GM12878 (cell line): ENCODE measurements at regions not wholly inside any gene's neighbourhood (a gene's known extent, or its start where the extent isn't known, plus 50 kb on each side); places are given as distances from the start of the nearest gene placed in this dataset.

Experiments used
- ATAC-seq: fragments of 200-7000 bp; cut with Tn5 transposase; 3 replicates; pipeline ENCODE4 v1.9.1; 2020; ENCODE audit warnings: mild to moderate bottlenecking, moderate library complexity
- BruUV-seq: library from RNA; stranded (reverse); fragments of 400-500 nt; replicated peaks from 2 replicates; lab custom pipeline; 2021; lab: Mats Ljungman, UMichigan
- CTCF ChIA-PET: fragments of 300-600 bp; sonication (Branson Sonifier 250); formaldehyde crosslinking; extraction: SDS; loops from one replicate; lab custom pipeline; 2021; ENCODE audit warnings: inconsistent platforms; lab: Yijun Ruan, JAX
- POLR2A ChIA-PET: fragments of 350-600 bp; formaldehyde crosslinking; extraction: SDS; loops from one replicate; lab custom pipeline; 2021; ENCODE audit warnings: inconsistent platforms; lab: Charles Lee
- RAD21 ChIA-PET: fragments of 300-600 bp; sonication (Branson Sonifier 250); formaldehyde crosslinking; loops from one replicate; lab custom pipeline; 2023; ENCODE audit warnings: antibody characterized with exemption; ENCODE audit not compliant: unreplicated experiment; lab: Charles Lee
- SMC1A ChIA-PET: fragments of 300-600 bp; sonication (Branson Sonifier 250); formaldehyde crosslinking; loops from one replicate; lab custom pipeline; 2023; ENCODE audit not compliant: unreplicated experiment, uncharacterized antibody; lab: Charles Lee
- DNase-seq: peaks from one replicate; pipeline ENCODE4 v3.0.0-alpha.2; 2011; ENCODE audit warnings: low read depth, low spot score
- FAIRE-seq: peaks from 3 replicates; lab custom pipeline; 2011; peaks lifted over from hg19 to GRCh38; lab: Jason Lieb, UNC
- H2AFZ ChIP-seq: 2 replicates; pipeline ENCODE4 v1.6.0; 2011; ENCODE audit warnings: low read depth, low read length, control low read depth; ENCODE audit not compliant: control insufficient read depth
- H3K27ac ChIP-seq: 2 replicates; pipeline ENCODE4 v1.5.1; 2011; ENCODE audit warnings: control low read depth; ENCODE audit not compliant: control insufficient read depth, insufficient read depth
- H3K27me3 ChIP-seq, 2 experiments: replicated peaks in 1 of 2; 2 replicates each; pipeline versions ENCODE4 v1.6.0 to v1.6.1; 2011; ENCODE audit warnings: low read length in 1 of 2; ENCODE audit not compliant: control insufficient read depth in 2 of 2, insufficient read depth in 2 of 2
- H3K36me3 ChIP-seq, 2 experiments: 2 replicates each; pipeline ENCODE4 v1.5.1; 2011; ENCODE audit warnings: low read length in 1 of 2; ENCODE audit not compliant: control insufficient read depth in 2 of 2, insufficient read depth in 2 of 2
- H3K4me1 ChIP-seq: 2 replicates; pipeline ENCODE4 v1.6.1; 2011; ENCODE audit warnings: mild to moderate bottlenecking, low read length, moderate library complexity, mixed read lengths; ENCODE audit not compliant: control insufficient read depth, insufficient read depth
- H3K4me2 ChIP-seq: 2 replicates; pipeline ENCODE4 v1.6.0; 2011; ENCODE audit warnings: control low read depth; ENCODE audit not compliant: control insufficient read depth, insufficient read depth
- H3K4me3 ChIP-seq: fragments of 200-600 bp; sonication (generic); 2 replicates; pipeline ENCODE4 v1.5.1; 2016
- H3K79me2 ChIP-seq: 2 replicates; pipeline ENCODE4 v1.6.0; 2011; ENCODE audit warnings: low read length; ENCODE audit not compliant: control insufficient read depth, insufficient read depth
- H3K9ac ChIP-seq: 2 replicates; pipeline ENCODE4 v1.8.0; 2011; ENCODE audit warnings: low read length, control low read depth, mixed read lengths; ENCODE audit not compliant: control insufficient read depth, insufficient read depth
- H3K9me3 ChIP-seq: replicated peaks from 3 replicates; pipeline ENCODE4 v1.5.1; 2011; ENCODE audit warnings: mild to moderate bottlenecking, low read length; ENCODE audit not compliant: control insufficient read depth, insufficient read depth
- H4K20me1 ChIP-seq: 2 replicates; pipeline ENCODE4 v1.6.0; 2011; ENCODE audit not compliant: control insufficient read depth, insufficient read depth
- CREB1 ChIP-seq: IDR thresholded peaks from 2 replicates; pipeline ENCODE4 v1.6.1; 2012; ENCODE audit warnings: low read depth, mild to moderate bottlenecking, inconsistent platforms
- CREM ChIP-seq: IDR thresholded peaks from 2 replicates; pipeline ENCODE4 v1.6.1; 2014; ENCODE audit warnings: antibody characterized with exemption, low read depth
- EED ChIP-seq: sonication (generic); IDR thresholded peaks from 2 replicates; pipeline ENCODE4 v1.6.1; 2016; ENCODE audit warnings: antibody characterized with exemption, low read depth
- KDM1A ChIP-seq: fragments of 200-600 bp; sonication (generic); IDR thresholded peaks from 2 replicates; pipeline ENCODE4 v1.6.1; 2016; ENCODE audit warnings: borderline replicate concordance
- MEF2B ChIP-seq: fragments of 450-650 bp; IDR thresholded peaks from 2 replicates; pipeline ENCODE4 v1.6.1; 2018; ENCODE audit warnings: mild to moderate bottlenecking, moderate library complexity; ENCODE audit not compliant: partially characterized antibody, poor library complexity, severe bottlenecking
- RAD51 ChIP-seq: fragments of 450-650 bp; IDR thresholded peaks from 2 replicates; pipeline ENCODE4 v1.6.1; 2016; ENCODE audit warnings: moderate library complexity, mild to moderate bottlenecking, inconsistent platforms
- RBBP5 ChIP-seq: fragments of 200-600 bp; sonication (generic); conservative IDR thresholded peaks from 2 replicates; pipeline ENCODE4 v1.6.1; 2016
- SREBF1 ChIP-seq: IDR thresholded peaks from 2 replicates; pipeline ENCODE4 v1.6.1; 2012; ENCODE audit warnings: mild to moderate bottlenecking, low read length
- ZZZ3 ChIP-seq: IDR thresholded peaks from 2 replicates; pipeline ENCODE4 v1.6.1; 2011; ENCODE audit warnings: low read depth; ENCODE audit not compliant: control insufficient read depth, insufficient read length
- WGBS: methylation state at CpG from one replicate; pipeline ENCODE4 v1.1.6; 2016; ENCODE audit warnings: low lambda C conversion rate; ENCODE audit not compliant: insufficient replicate concordance, insufficient coverage; ENCODE audit errors: missing lambda C conversion rate; 5-methylcytosine and 5-hydroxymethylcytosine counted together
- in situ Hi-C: fragments of 300-500 bp; cut with MboI; formaldehyde crosslinking; loops from 9 replicates; pipeline ENCODE4 v1.14.3; 2018; ENCODE audit warnings: mixed read lengths
- intact Hi-C: fragments of 100-400 bp; cut with micrococcal nuclease; formaldehyde crosslinking; loops from one replicate; pipeline ENCODE4 v1.14.2; 2022; ENCODE audit not compliant: unreplicated experiment
- TF ChIP-seq, protein P1 (sequence below): fragments of 450-650 bp; IDR thresholded peaks from 2 replicates; pipeline ENCODE4 v1.6.1; 2017; ENCODE audit warnings: low read depth, mild to moderate bottlenecking, moderate library complexity
- TF ChIP-seq, protein P2 (sequence below): fragments of 450-650 bp; formaldehyde crosslinking; IDR thresholded peaks from 2 replicates; pipeline ENCODE4 v1.5.0; 2022; ENCODE audit warnings: mild to moderate bottlenecking, missing genetic modification characterization
- TF ChIP-seq, protein P3 (sequence below): IDR thresholded peaks from 2 replicates; pipeline ENCODE4 v1.6.1; 2011; ENCODE audit warnings: mild to moderate bottlenecking, low read depth, low read length, moderate library complexity; ENCODE audit not compliant: insufficient replicate concordance
- TF ChIP-seq, protein P4 (sequence below): fragments of 450-650 bp; IDR thresholded peaks from 2 replicates; pipeline ENCODE4 v1.6.1; 2017; ENCODE audit warnings: mild to moderate bottlenecking, moderate library complexity

DNA sequence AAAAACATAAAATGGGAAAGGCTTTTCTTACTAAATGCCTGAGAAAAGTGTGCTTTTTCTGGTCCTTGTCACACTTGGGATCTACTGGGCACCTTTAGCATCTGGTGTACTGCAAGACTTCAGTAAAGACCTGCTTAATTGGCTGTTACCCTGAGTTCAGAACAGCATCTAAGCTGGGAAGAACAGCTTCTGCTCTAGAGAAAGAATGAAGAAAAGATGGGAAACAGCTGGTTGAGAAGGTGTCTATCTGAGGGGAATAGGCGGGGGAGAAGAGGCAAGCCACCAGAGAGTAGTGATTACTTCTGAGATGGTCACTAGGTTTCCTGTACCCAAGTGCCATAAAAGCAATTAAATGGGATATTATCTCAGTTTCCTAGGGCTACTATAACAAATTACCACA is 128.2 kb upstream of the SPACA1 start (continued):
- TF ChIP-seq, protein P1, sequence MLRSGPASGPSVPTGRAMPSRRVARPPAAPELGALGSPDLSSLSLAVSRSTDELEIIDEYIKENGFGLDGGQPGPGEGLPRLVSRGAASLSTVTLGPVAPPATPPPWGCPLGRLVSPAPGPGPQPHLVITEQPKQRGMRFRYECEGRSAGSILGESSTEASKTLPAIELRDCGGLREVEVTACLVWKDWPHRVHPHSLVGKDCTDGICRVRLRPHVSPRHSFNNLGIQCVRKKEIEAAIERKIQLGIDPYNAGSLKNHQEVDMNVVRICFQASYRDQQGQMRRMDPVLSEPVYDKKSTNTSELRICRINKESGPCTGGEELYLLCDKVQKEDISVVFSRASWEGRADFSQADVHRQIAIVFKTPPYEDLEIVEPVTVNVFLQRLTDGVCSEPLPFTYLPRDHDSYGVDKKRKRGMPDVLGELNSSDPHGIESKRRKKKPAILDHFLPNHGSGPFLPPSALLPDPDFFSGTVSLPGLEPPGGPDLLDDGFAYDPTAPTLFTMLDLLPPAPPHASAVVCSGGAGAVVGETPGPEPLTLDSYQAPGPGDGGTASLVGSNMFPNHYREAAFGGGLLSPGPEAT: no peak
- TF ChIP-seq RAD51: no peak
- TF ChIP-seq KDM1A: no peak
- no peak for TF ChIP-seq EED
- TF ChIP-seq RBBP5: no peak
- TF ChIP-seq, protein P2, sequence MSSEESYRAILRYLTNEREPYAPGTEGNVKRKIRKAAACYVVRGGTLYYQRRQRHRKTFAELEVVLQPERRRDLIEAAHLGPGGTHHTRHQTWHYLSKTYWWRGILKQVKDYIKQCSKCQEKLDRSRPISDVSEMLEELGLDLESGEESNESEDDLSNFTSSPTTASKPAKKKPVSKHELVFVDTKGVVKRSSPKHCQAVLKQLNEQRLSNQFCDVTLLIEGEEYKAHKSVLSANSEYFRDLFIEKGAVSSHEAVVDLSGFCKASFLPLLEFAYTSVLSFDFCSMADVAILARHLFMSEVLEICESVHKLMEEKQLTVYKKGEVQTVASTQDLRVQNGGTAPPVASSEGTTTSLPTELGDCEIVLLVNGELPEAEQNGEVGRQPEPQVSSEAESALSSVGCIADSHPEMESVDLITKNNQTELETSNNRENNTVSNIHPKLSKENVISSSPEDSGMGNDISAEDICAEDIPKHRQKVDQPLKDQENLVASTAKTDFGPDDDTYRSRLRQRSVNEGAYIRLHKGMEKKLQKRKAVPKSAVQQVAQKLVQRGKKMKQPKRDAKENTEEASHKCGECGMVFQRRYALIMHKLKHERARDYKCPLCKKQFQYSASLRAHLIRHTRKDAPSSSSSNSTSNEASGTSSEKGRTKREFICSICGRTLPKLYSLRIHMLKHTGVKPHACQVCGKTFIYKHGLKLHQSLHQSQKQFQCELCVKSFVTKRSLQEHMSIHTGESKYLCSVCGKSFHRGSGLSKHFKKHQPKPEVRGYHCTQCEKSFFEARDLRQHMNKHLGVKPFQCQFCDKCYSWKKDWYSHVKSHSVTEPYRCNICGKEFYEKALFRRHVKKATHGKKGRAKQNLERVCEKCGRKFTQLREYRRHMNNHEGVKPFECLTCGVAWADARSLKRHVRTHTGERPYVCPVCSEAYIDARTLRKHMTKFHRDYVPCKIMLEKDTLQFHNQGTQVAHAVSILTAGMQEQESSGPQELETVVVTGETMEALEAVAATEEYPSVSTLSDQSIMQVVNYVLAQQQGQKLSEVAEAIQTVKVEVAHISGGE: no peak

DNA sequence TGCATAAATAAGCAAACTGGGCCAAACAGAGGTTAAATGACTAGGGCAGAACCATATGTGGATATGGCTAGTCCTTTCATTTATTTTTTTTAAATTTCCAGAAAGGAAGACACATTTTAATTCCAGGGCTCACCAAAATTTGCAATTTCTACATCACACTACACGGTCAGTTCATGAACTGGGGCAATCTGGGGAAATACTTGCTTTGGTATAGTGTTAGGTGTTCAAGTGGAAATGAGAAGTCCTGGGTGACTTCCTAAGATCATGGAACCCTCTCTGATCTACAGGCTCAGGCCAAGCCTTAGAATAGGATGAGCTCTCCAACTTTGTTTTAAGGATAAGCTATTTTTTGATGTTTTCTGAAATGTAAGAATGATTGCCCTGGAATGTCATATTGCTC is 128.6 kb upstream of the SPACA1 start:
- 92% methylated on average over 1 of the region's 1 CpG for WGBS
- Histone ChIP-seq H2AFZ (no peak overlapping the region), H3K4me2 (no peak overlapping the region), H3K9me3 (no peaks in the 10 kb centered on the region; the same call in 2 of the 3 replicates), H3K27ac (no peak overlapping the region), H3K27me3 (no peaks in the 10 kb centered on the region), H3K9ac (no peak overlapping the region), H3K36me3 (no peaks in the 10 kb centered on the region), H3K79me2 (no peaks in the 10 kb centered on the region), H4K20me1 (no peaks in the 10 kb centered on the region), H3K4me3 (no peak overlapping the region), H3K4me1 (peaks cover 40% of the 10 kb centered on the region)
- RAD21 ChIA-PET: interaction anchor here (0.7 to 4.3 kb wide), 5 partner anchors 10 to 526 kb away, joined by 3 to 20 read pairs (median 3); no protein-coding TSS in a partner anchor
- POLR2A ChIA-PET: interaction anchor here (0.5 to 5.4 kb wide), 2 partner anchors 13 to 846 kb away, joined by 3 to 28 read pairs; no protein-coding TSS in a partner anchor
- FAIRE-seq: no peak
- BruUV-seq: no TSS peak
- DNase-seq: no peak
- CTCF ChIA-PET: interaction anchor here (2.0 kb wide), 1 partner anchor 526 kb away, joined by 6 read pairs; no protein-coding TSS in a partner anchor
- in situ Hi-C loops: no loop called here
- intact Hi-C loops: no loop called here
- no peak for ATAC-seq
- SMC1A ChIA-PET: interaction anchor here (3.3 to 10.9 kb wide), 2 partner anchors 12 to 87 kb away, joined by 15 to 203 read pairs; no protein-coding TSS in a partner anchor
- TF ChIP-seq CREB1: no peak
- TF ChIP-seq, protein P3, sequence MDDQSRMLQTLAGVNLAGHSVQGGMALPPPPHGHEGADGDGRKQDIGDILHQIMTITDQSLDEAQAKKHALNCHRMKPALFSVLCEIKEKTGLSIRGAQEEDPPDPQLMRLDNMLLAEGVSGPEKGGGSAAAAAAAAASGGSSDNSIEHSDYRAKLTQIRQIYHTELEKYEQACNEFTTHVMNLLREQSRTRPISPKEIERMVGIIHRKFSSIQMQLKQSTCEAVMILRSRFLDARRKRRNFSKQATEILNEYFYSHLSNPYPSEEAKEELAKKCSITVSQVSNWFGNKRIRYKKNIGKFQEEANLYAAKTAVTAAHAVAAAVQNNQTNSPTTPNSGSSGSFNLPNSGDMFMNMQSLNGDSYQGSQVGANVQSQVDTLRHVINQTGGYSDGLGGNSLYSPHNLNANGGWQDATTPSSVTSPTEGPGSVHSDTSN: no peak
- no peak for TF ChIP-seq CREM
- TF ChIP-seq, protein P4, sequence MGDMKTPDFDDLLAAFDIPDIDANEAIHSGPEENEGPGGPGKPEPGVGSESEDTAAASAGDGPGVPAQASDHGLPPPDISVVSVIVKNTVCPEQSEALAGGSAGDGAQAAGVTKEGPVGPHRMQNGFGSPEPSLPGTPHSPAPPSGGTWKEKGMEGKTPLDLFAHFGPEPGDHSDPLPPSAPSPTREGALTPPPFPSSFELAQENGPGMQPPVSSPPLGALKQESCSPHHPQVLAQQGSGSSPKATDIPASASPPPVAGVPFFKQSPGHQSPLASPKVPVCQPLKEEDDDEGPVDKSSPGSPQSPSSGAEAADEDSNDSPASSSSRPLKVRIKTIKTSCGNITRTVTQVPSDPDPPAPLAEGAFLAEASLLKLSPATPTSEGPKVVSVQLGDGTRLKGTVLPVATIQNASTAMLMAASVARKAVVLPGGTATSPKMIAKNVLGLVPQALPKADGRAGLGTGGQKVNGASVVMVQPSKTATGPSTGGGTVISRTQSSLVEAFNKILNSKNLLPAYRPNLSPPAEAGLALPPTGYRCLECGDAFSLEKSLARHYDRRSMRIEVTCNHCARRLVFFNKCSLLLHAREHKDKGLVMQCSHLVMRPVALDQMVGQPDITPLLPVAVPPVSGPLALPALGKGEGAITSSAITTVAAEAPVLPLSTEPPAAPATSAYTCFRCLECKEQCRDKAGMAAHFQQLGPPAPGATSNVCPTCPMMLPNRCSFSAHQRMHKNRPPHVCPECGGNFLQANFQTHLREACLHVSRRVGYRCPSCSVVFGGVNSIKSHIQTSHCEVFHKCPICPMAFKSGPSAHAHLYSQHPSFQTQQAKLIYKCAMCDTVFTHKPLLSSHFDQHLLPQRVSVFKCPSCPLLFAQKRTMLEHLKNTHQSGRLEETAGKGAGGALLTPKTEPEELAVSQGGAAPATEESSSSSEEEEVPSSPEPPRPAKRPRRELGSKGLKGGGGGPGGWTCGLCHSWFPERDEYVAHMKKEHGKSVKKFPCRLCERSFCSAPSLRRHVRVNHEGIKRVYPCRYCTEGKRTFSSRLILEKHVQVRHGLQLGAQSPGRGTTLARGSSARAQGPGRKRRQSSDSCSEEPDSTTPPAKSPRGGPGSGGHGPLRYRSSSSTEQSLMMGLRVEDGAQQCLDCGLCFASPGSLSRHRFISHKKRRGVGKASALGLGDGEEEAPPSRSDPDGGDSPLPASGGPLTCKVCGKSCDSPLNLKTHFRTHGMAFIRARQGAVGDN: no peak
- no peak for TF ChIP-seq SREBF1
- TF ChIP-seq MEF2B: no peak
- no peak for TF ChIP-seq ZZZ3
